Suprapubic skin (tissue), 4 donors: ENCODE measurements at regions not wholly inside any gene's neighbourhood (a gene's known extent, or its start where the extent isn't known, plus 50 kb on each side); places are given as distances from the start of the nearest gene placed in this dataset.

ENCODE experiments used
- CTCF ChIP-seq, 2 donors: fragments of 200-600 bp in 1 of 2; fragments of 450-650 bp in 1 of 2; sonication (generic) in 1 of 2; IDR thresholded peaks; one replicate each; pipeline ENCODE4 v1.5.1; 2016 to 2019; ENCODE audit warnings: antibody characterized with exemption in 2 of 2, mild to moderate bottlenecking in 1 of 2, moderate library complexity in 1 of 2
- POLR2A ChIP-seq, 2 donors: fragments of 450-650 bp; IDR thresholded peaks; one replicate each; pipeline ENCODE4 v1.6.1; 2017; ENCODE audit warnings: antibody characterized with exemption in 2 of 2, mild to moderate bottlenecking in 2 of 2, moderate library complexity in 2 of 2
- POLR2AphosphoS5 ChIP-seq, 3 donors: sonication (generic); formaldehyde crosslinking; IDR thresholded peaks; one replicate each; pipeline ENCODE4 v1.6.1; 2017; ENCODE audit warnings: antibody characterized with exemption in 3 of 3

- no peak for TF ChIP-seq CTCF (IDR thresholded peaks at IDR 0.05)
- no peak for TF ChIP-seq POLR2AphosphoS5 (IDR thresholded peaks at IDR 0.05)
- TF ChIP-seq POLR2A (IDR thresholded peaks at IDR 0.05), result no peak
These were observed 450.3 kb downstream of the SHISA9 start for GRCh38 chr16:13351601-13352217.
